NCI-H2196 (cell line): ENCODE measurements at regions not wholly inside any gene's neighbourhood (a gene's known extent, or its start where the extent isn't known, plus 50 kb on each side); places are given as distances from the start of the nearest gene placed in this dataset.

ENCODE experiments used
- DNase-seq: peaks from one replicate; lab custom pipeline; 2025; ENCODE audit not compliant: unreplicated experiment; lab: John Stamatoyannopoulos, UW

DNA sequence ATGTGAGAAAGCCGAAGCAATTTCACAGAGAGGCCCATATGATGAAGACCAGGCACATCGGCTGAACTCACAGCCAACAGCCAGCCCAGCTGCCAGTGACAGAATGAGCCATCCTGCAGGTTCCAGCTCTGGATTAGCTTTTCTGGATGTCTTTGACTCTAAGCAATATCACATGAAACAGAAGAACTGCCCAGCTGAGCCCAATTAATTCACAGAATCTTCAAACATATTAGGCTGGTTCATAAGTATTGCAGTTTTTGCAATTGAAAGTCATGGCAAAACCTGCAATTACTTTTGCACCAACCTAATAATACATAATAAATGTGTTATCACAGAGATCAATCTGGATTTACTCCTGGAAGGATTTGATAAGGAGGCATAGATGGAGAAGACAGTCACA is 299.9 kb downstream of the RAB28 start:
- DNase-seq: no peak

DNA sequence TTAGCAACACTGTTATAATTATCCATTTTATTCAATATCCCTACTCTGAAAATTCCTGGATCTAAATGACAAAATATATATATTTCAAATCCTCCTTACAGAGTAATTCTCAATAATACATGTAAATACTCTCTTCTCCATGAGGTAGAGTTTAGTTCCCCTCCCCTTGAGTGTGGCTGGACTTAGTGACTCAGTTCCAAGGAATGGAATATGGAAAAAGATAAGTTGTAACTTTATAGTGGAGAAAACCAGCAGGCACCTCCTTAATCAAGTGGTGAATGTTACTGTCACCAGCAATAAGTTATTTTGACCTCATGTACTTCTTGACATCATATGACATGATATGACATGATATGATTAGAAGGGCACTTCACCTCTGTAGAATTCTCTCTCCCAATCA is 302.0 kb downstream of the RAB28 start:
- no peak for DNase-seq

DNA sequence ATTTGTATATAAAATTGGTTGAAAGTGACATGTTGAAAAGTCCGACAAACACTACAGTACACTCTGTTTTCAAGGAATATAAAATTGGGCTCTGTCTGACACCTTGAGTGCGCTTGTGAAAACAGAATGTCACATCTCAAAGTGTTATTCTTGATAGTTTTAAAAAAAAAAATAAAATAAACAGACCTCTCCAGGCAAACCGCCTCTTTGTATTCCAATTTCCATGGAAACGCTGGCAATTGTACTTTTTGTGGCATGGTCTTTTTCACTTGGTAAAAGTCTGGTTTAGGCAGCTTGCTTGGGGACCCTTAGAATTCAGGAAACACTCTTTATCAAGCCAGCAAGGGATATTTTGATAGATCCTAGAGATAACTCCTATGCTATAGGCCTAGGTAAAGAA is 302.5 kb downstream of the RAB28 start:
- DNase-seq: no peak

GRCh38 chr4:13180701-13181100 is 303.4 kb downstream of the RAB28 start:
- no peak for DNase-seq

DNA sequence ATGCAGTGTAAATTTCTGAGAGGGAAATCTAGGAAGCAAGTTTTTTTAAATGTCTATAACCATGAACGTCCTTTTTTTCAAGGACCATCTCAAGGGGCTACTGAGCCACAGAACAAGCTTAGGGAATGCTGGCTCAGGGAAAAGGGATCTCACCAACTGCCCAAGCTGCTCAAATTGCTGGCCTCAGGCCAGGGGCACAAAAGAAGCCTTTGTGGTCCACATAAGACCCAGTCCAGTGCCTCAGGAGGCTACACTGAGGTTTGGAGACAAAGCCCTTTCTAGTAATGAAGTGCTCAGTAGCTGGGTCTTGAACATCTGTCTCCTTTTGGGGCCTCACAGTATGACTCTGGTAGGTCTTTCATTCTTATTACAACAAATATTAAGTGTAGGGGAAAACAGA is 305.5 kb downstream of the RAB28 start:
- DNase-seq: no peak

DNA sequence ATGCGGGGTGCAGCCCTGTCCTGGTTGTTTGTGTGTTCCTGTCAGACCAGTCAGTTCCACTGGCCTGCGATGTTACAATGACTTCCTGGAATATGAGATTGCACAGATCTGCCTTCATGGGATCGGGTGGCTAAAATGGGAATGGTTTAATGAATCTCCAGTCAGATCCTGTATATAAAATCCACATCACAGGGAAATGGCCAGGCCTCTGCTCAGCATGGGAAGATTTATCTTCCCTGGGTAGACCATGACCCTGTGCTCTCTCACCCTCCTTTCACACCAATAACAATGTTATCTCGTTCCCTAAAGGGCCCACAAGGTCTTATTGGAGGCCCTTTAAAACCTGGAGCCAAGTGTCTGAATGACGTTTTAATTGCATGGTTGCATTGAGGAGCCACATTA is 307.4 kb downstream of the RAB28 start:
- DNase-seq: no peak

DNA sequence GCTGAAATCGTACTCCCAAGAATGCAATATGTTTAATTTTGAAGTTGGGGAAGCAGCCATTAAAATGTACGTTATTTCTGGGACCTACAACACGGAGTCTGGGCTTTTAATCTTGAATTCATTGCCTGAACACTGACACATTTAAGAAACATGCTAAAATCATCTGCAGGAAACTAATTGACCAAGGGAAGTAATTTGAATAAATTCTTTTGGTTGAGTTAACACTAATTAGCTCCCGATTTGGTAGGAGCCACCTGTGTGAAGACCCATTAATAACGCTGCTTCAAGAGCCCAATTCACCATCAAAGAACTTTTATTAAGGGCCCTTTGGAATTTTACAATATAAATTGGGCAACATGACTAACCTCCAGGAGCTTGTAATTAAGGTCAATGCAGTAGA is 309.2 kb downstream of the RAB28 start:
- no peak for DNase-seq

GRCh38 chr4:13174001-13174400 is 310.1 kb downstream of the RAB28 start:
- no peak for DNase-seq

- DNase-seq: no peak
These were observed 312.7 kb downstream of the RAB28 start for GRCh38 chr4:13171292-13172057.

DNA sequence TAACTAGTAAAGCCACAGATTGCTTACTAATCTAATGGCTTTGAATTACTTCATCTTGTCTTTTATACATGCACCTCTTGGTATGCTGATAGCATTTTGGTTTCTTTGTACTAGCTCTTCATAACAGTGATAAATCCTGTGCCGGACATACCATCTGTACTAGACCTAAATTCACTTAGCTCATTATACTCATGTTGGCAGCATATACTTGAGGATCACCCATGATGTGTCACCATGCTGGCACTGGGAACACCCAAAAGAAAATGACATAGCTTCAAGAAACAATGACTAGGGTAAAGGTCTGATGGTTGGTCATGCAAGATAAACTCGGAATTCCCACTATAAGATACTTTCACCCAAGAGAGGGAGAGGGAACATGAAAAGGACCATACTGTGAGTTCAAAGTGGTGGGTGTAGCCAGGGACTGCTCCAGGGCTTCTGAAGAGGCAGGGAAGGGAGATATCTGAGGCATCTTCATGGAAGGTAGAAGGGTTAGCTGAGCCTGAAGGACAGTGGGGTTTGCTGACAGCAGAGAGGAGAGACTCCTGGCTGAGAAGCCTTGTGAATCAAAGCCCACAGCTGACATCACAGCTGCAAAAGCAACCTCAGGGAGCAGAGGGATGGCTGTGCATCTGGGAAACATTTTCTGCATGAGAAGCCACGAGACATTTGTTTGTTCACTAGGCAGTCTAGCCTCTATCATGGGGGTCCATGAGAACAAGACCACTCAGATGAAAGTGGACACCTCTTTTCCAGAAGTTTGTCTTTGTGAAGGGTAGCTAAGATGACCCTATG is 314.2 kb downstream of the RAB28 start:
- no peak for DNase-seq

- no peak for DNase-seq
These were observed 315.8 kb downstream of the RAB28 start for GRCh38 chr4:13168326-13168725.

GRCh38 chr4:13166214-13166613 is 317.9 kb downstream of the RAB28 start:
- no peak for DNase-seq

GRCh38 chr4:13164783-13165331 is 319.3 kb downstream of the RAB28 start:
- DNase-seq: no peak

GRCh38 chr4:13162886-13163285 is 321.3 kb downstream of the RAB28 start:
- DNase-seq: no peak

GRCh38 chr4:13160920-13161319 is 323.2 kb downstream of the RAB28 start:
- DNase-seq: peak; percentile 28

DNA sequence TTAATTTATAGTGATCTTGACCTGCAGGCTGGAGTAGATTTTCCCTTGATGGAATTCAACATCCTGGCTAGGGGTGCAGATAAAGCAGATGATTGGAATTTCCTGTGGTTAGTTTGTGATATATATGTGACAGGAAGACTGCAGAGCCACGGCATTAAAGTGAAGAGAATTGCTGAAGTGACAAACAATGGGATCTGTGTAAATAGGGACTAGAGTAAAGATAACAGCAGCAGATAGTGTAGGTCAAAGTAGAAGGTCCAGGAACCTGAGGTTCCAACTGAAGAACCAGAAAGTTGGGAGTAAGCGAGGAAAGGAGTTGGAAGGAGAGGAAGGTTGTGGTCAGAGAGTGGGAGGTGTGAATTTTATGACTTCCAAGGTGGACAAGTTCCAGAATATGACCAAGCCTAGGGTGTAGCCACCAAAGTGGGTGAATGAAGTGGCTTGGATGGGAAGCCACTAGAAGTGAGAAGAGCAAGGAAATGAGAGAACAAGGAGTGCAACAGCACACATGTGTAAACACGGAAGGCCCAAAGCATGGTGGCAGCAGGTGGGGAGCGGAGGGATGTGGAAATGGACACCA is 325.0 kb downstream of the RAB28 start:
- DNase-seq: no peak

DNA sequence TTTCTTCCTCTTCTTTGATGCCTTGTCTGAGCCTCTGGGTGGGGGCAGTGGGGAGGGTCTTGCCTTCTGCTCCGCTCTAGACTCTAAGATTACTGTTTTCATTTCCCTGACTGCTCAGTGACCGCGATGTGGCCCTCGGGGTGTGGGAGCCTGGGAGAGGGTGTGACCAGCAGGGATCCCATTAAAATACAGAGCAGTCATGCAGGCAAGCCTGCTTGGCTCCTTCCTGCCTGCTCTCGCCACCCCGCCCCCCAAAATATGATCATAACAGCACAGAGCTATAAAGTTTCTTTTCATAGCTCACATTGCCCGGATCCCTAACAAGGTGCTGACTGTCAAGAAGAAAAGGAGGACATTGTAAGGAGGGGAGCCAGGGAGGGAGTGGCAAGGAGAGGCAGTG is 332.9 kb downstream of the RAB28 start:
- DNase-seq: no peak

DNA sequence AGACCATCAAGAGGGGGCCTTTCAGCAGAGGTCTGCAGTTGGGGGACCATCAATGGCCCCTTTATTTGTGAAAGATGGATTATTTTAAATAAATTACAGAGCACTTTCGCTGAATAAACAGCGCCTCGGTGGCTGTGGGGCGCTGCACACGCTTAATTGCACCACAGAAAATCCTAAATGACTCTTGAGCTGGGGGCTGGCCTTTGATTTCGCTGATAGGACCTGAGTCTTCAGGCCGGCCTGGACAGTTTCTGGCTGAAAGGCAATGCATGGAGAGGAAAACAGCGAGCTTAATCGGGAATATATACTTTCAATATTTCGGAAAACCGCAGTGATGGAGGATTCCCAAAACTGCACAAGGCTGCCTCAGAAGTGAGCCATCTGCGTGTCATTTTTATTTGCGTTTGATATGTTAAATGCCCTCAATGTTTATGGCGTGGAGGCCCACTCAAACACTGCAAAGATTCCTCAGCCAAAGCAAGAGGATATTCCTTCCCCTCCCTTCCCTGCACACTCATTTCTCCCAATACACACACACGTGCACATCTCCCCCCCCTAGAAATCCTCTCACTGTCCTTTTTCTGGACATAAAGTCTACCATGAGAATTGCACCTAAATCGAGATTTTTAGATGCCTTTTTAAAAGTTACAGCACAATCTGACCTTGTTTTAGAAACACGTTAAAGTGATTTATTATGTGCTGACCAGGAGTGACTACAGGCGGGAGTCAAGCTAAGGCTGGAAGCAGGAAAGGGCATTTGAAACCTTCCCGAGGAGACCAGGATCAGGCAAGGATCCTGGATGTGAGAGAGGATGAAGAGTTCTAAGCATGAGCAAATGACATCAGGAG is 340.7 kb downstream of the RAB28 start:
- DNase-seq: no peak

DNA sequence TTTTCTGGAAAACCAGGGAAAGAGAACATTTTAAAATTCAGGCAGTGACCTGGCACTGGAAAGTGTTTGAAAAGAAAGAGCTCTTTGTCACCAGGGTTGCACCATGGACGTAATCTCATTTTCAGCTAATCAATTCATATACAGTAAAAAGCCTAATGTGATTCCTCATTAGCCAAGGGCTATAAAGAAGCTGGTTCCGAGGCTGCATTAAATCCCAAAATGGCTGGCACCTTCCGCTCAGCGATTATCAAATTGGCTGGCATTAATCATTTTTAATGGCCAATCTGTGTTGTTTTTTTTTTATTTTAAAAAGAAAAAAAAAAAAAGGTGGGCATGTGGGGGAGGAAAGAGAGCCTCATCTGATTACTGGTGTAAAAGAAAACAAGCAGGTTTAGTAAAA is 341.4 kb downstream of the RAB28 start:
- DNase-seq: no peak

DNA sequence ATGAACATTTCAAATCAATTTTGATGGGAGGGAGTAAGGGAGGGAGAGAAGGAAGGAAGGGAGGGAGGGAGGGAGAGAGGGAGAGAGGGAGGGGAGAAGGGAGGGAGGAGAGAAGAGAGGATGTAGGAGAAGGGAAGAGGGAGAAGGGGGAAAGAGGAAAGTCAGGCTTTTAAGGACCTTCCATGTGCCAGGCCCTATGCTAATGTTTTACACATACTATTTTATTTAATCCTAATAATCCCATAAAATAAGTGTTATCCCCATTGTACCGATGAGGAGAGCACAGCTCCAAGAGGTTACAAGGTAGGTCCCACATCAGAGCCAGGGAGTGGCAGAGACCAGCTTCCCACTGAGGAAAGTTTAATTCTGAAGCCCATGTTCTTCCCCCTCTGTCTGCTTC is 341.9 kb downstream of the RAB28 start:
- no peak for DNase-seq

- no peak for DNase-seq
These were observed 346.8 kb downstream of the RAB28 start for GRCh38 chr4:13137390-13137789.
